ENCODE measurements at regions not wholly inside any gene's neighbourhood (a gene's known extent, or its start where the extent isn't known, plus 50 kb on each side); places are given as distances from the start of the nearest gene placed in this dataset.
"Not testable (repeated sequence)": the region's sequence is repeated elsewhere in the genome, so short reads cannot be mapped to it uniquely, and the experiment has no call there.

GRCh38 chr3:14000556-14000955, 120.7 kb upstream of the WNT7A start:
- DNase-seq (no peak), ATAC-seq (no peak)
- peaks cover 27% of the 10 kb centered on the region for H3K27me3 Mint-ChIP-seq
- H3K9me3 ChIP-seq (ENCODE audit: control insufficient read depth, low read length, poor library complexity, severe bottlenecking), result no peaks in the 10 kb centered on the region
- no peak overlapping the region for H3K27ac Mint-ChIP-seq
- peaks cover 4% of the 10 kb centered on the region for H3K36me3 Mint-ChIP-seq (ENCODE audit: low read depth)
- no peak overlapping the region for H3K4me3 Mint-ChIP-seq
- H3K4me1 Mint-ChIP-seq, result no peaks in the 10 kb centered on the region

- Mint-ChIP-seq H3K27me3 (peaks cover 20% of the 10 kb centered on the region), H3K4me3 (no peak overlapping the region)
- ATAC-seq, result no peak
Observed at GRCh38 chr3:13998831-13999230, 119.0 kb upstream of the WNT7A start.

GRCh38 chr3:13995216-13995615, 115.3 kb upstream of the WNT7A start:
- H3K4me1 Mint-ChIP-seq; ATAC-seq; H3K9me3 ChIP-seq (ENCODE audit: control insufficient read depth, low read length, poor library complexity, severe bottlenecking); H3K27ac Mint-ChIP-seq; H3K36me3 Mint-ChIP-seq (ENCODE audit: low read depth); DNase-seq; H3K4me3 Mint-ChIP-seq: not testable (repeated sequence)
- H3K27me3 Mint-ChIP-seq, result peaks cover 10% of the 10 kb centered on the region

More at GRCh38 chr3:13998831-13999230, 119.0 kb upstream of the WNT7A start:
- no peak for DNase-seq
- Mint-ChIP-seq H3K4me1 (no peaks in the 10 kb centered on the region), H3K27ac (no peak overlapping the region), H3K36me3 (ENCODE audit: low read depth) (peaks cover 4% of the 10 kb centered on the region)
- no peaks in the 10 kb centered on the region for H3K9me3 ChIP-seq (ENCODE audit: control insufficient read depth, low read length, poor library complexity, severe bottlenecking)

GRCh38 chr3:13988925-13989324, 109.1 kb upstream of the WNT7A start:
- DNase-seq; H3K9me3 ChIP-seq (ENCODE audit: control insufficient read depth, low read length, poor library complexity, severe bottlenecking); H3K4me3 Mint-ChIP-seq; H3K4me1 Mint-ChIP-seq; H3K36me3 Mint-ChIP-seq (ENCODE audit: low read depth); H3K27me3 Mint-ChIP-seq; H3K27ac Mint-ChIP-seq; ATAC-seq: not testable (repeated sequence)

GRCh38 chr3:13976469-13976868, 96.6 kb upstream of the WNT7A start:
- DNase-seq (no peak), ATAC-seq (no peak)
- Mint-ChIP-seq H3K27ac (no peak overlapping the region), H3K27me3 (no peaks in the 10 kb centered on the region), H3K4me1 (no peaks in the 10 kb centered on the region), H3K36me3 (ENCODE audit: low read depth) (no peaks in the 10 kb centered on the region), H3K4me3 (no peak overlapping the region)
- no peaks in the 10 kb centered on the region for H3K9me3 ChIP-seq (ENCODE audit: control insufficient read depth, low read length, poor library complexity, severe bottlenecking)

- H3K9me3 ChIP-seq (ENCODE audit: control insufficient read depth, low read length, poor library complexity, severe bottlenecking), result peaks cover 4% of the 10 kb centered on the region
- DNase-seq (no peak), ATAC-seq (no peak)
- Mint-ChIP-seq H3K27me3 (no peaks in the 10 kb centered on the region), H3K4me1 (no peaks in the 10 kb centered on the region), H3K27ac (no peak overlapping the region), H3K36me3 (ENCODE audit: low read depth) (no peaks in the 10 kb centered on the region), H3K4me3 (no peak overlapping the region)
Observed at GRCh38 chr3:13975686-13976085, 95.8 kb upstream of the WNT7A start.

GRCh38 chr3:13972679-13973379, 93.0 kb upstream of the WNT7A start:
- H3K36me3 Mint-ChIP-seq (ENCODE audit: low read depth), result no peaks in the 10 kb centered on the region
- ATAC-seq, result no peak

GRCh38 chr3:13966302-13966701, 86.4 kb upstream of the WNT7A start:
- Mint-ChIP-seq H3K27ac (no peak overlapping the region), H3K36me3 (ENCODE audit: low read depth) (no peaks in the 10 kb centered on the region), H3K4me1 (no peaks in the 10 kb centered on the region), H3K4me3 (no peak overlapping the region), H3K27me3 (peaks cover 41% of the 10 kb centered on the region)
- peaks cover 4% of the 10 kb centered on the region for H3K9me3 ChIP-seq (ENCODE audit: control insufficient read depth, low read length, poor library complexity, severe bottlenecking)
- DNase-seq (no peak), ATAC-seq (no peak)

More at GRCh38 chr3:13972679-13973379, 93.0 kb upstream of the WNT7A start:
- no peak for DNase-seq
- Mint-ChIP-seq H3K27me3 (peaks cover 6% of the 10 kb centered on the region), H3K4me1 (no peaks in the 10 kb centered on the region), H3K27ac (no peak overlapping the region), H3K4me3 (no peak overlapping the region)
- H3K9me3 ChIP-seq (ENCODE audit: control insufficient read depth, low read length, poor library complexity, severe bottlenecking), result peaks cover 4% of the 10 kb centered on the region

GRCh38 chr3:13963137-13963886, 83.4 kb upstream of the WNT7A start:
- no peaks in the 10 kb centered on the region for H3K9me3 ChIP-seq (ENCODE audit: control insufficient read depth, low read length, poor library complexity, severe bottlenecking)
- ATAC-seq (no peak), DNase-seq (no peak)
- H3K4me3 Mint-ChIP-seq, result no peak overlapping the region
- no peak overlapping the region for H3K27ac Mint-ChIP-seq
- H3K4me1 Mint-ChIP-seq, result no peaks in the 10 kb centered on the region
- H3K36me3 Mint-ChIP-seq (ENCODE audit: low read depth), result no peaks in the 10 kb centered on the region
- H3K27me3 Mint-ChIP-seq, result peaks cover 34% of the 10 kb centered on the region

GRCh38 chr3:13954741-13955483, 75.0 kb upstream of the WNT7A start:
- Mint-ChIP-seq H3K36me3 (ENCODE audit: low read depth) (no peaks in the 10 kb centered on the region), H3K4me3 (no peak overlapping the region), H3K27me3 (peaks cover 16% of the 10 kb centered on the region), H3K4me1 (no peaks in the 10 kb centered on the region), H3K27ac (no peak overlapping the region)
- ATAC-seq, result no peak
- no peaks in the 10 kb centered on the region for H3K9me3 ChIP-seq (ENCODE audit: control insufficient read depth, low read length, poor library complexity, severe bottlenecking)
- DNase-seq, result no peak

- Mint-ChIP-seq H3K27ac (no peak overlapping the region), H3K27me3 (peaks cover 16% of the 10 kb centered on the region), H3K4me3 (no peak overlapping the region), H3K36me3 (ENCODE audit: low read depth) (no peaks in the 10 kb centered on the region), H3K4me1 (no peaks in the 10 kb centered on the region)
- DNase-seq (no peak), ATAC-seq (no peak)
- no peaks in the 10 kb centered on the region for H3K9me3 ChIP-seq (ENCODE audit: control insufficient read depth, low read length, poor library complexity, severe bottlenecking)
Observed at GRCh38 chr3:13954266-13954665, 74.4 kb upstream of the WNT7A start.

GRCh38 chr3:13951184-13951583, 71.3 kb upstream of the WNT7A start:
- ATAC-seq (no peak), DNase-seq (no peak)
- Mint-ChIP-seq H3K36me3 (ENCODE audit: low read depth) (no peaks in the 10 kb centered on the region), H3K27me3 (peaks cover 16% of the 10 kb centered on the region), H3K4me1 (no peaks in the 10 kb centered on the region), H3K4me3 (no peak overlapping the region), H3K27ac (no peak overlapping the region)
- H3K9me3 ChIP-seq (ENCODE audit: control insufficient read depth, low read length, poor library complexity, severe bottlenecking), result no peaks in the 10 kb centered on the region

- peaks cover 16% of the 10 kb centered on the region for H3K27me3 Mint-ChIP-seq
- no peak for DNase-seq
- peaks cover 4% of the 10 kb centered on the region for H3K9me3 ChIP-seq (ENCODE audit: control insufficient read depth, low read length, poor library complexity, severe bottlenecking)
- H3K4me1 Mint-ChIP-seq, result no peaks in the 10 kb centered on the region
- H3K36me3 Mint-ChIP-seq (ENCODE audit: low read depth), result no peaks in the 10 kb centered on the region
- ATAC-seq, result no peak
- no peak overlapping the region for H3K4me3 Mint-ChIP-seq
- H3K27ac Mint-ChIP-seq, result no peak overlapping the region
Observed at GRCh38 chr3:13950042-13950441, 70.2 kb upstream of the WNT7A start.

Measured in T-helper 17 cell (primary cell).